GM19043 (cell line): ENCODE measurements at regions not wholly inside any gene's neighbourhood (a gene's known extent, or its start where the extent isn't known, plus 50 kb on each side); places are given as distances from the start of the nearest gene placed in this dataset.

Experiments used
- ATAC-seq: cut with Tn5 transposase; IDR thresholded peaks from one replicate; pipeline ENCODE4 v1.9.1; 2021; ENCODE audit warnings: low read depth; ENCODE audit not compliant: unreplicated experiment

GRCh38 chr6:14784596-14785492 lies 461.0 kb upstream of the JARID2 start:
- no peak for ATAC-seq

DNA sequence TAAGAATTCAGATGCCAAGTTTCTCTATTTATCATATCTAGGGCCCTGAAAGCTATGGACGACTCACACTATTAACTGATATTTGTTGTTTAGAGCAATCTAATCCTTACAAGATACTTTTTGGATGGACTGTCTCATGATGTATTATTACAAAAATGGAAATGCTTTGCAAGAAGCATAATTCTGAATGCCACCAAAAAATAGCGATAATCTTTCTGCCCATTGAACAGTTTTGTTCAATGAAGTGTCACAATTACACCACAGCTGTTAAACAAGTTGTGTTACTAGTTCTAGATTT lies 460.4 kb upstream of the JARID2 start:
- ATAC-seq: no peak

- no peak for ATAC-seq
Observed at GRCh38 chr6:14786008-14786407, 459.9 kb upstream of the JARID2 start.

- no peak for ATAC-seq
Observed at GRCh38 chr6:14786455-14786854, 459.4 kb upstream of the JARID2 start.

DNA sequence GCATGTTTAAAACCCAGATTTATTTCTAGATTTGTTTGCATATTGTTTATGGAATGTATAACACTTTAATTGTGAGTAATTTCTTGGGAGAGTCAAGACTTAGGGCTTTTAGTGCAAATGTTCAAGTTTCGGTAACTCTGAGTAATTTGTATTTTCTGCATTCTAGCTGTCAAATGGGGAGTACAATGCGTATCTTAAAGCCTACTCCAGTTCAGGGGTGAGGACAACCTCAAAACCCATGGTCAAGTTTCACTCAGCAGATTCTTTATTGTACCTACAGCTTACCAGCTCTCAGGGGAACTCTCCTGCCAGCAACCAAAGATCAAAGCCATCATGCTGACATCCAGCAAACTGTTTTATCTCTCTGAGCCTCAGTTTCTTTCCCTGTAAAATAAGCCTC lies 458.6 kb upstream of the JARID2 start:
- ATAC-seq: no peak

DNA sequence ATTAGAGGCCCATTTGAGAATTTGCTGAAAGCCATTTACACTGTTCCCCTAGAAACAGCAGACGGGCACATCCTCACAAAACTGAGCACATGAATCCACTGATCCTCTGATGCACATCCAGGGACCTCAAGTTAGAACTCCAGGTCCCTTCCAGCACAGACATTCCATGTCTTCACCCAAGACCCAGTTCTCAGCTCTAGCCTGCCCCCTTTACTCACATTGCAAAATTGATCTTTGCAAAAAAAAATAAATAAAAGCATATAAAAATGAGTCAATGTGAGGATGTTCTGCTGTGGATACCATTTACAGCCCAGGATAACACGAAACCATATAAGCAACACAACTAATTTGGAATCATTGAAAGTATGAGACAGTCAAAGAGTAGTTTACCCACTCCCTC lies 458.2 kb upstream of the JARID2 start:
- ATAC-seq: no peak

GRCh38 chr6:14789996-14790395 lies 455.9 kb upstream of the JARID2 start:
- ATAC-seq: no peak

DNA sequence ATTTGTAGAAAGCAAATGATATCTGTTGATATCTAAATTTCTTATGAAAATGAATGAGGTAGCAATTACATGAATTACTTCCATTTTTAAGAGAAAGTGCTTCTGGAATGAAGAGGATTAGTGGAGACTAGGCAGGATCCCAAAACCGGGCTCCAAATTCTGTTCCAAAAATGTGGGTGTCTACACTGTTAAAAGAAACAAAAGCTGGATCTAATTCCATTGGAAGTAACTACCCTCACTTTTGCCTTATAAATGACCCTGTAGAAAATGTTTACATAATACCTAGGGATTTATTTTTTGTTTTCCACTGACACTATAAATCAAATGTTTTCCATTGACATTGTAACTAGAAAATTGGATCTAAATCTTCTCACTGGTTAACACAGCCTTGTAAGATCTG lies 454.9 kb upstream of the JARID2 start:
- ATAC-seq: no peak

DNA sequence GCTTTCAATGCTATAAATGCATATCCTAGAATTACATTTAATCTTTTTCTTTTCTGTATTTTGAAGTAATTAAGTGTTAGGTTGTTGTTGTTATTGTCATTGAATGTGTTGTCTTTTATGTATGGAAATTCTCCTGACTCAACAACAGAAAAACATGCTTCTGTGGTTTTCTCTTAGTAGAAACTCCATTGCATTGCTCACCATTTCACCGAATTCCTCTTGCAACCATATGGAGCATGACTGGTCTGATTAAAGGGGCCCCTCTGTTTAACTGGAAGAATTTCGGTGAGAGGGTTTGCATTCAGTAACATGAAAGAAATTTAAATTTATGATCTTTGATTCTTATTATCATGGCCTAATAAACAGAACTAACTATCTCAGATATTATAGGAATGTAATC lies 454.3 kb upstream of the JARID2 start:
- no peak for ATAC-seq

GRCh38 chr6:14792118-14792955 lies 453.5 kb upstream of the JARID2 start:
- no peak for ATAC-seq

DNA sequence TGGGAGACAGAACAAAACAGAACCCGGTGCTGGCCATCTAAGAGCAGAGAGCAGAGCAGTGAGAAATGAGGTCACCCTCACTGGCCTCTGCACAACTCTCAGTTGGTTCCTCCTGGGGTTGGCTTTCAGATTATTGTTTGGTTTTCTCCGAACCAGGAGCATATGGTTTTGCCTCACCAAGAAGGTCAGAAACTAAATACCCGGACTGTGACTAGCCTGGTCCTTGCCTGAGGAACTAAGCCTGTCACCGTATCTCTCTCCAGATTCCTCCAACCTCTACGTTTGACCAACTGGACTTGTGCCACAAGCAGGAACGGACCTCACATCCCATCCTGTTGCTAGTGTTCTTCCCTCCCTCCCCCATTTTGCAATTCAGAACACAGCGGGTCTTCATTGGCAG lies 450.4 kb upstream of the JARID2 start:
- ATAC-seq: no peak

- no peak for ATAC-seq
Observed at GRCh38 chr6:14796974-14797762, 448.7 kb upstream of the JARID2 start.

DNA sequence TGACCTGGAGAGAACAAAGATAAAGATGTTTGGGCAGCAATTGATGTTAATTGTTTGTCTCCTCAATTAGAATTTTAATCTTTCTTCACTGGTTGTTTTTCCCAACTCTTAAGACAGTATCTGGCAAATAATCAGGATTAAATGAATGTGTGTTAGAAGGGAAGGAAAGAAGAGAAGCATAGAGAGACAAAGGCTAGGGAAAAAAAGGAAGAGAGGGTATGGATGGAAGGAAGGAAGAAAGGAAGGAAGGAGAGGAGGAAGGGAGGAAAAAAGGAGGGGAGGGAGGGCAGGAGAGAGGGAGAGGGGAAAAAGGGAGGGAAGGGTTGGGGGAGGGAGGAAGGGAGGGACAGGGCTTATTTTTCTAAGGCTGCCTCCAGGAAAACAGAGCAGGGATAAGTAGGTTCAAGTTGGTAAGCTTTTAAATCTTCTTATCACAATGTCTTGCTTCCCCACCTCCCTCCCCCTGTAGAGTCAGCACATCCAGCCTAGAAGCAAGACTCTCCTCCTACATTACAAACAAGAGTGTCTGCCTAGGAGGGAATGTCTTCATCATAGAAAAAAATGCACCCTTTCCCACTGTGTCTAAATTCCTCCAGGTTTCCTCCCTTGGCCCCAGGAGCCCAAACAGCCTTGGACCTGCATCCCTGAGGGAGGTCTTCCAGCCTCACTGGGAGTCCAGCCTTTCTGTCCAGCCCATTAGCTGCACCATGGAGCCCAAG lies 447.8 kb upstream of the JARID2 start:
- ATAC-seq: no peak

- ATAC-seq: no peak
Observed at GRCh38 chr6:14798594-14798982, 447.3 kb upstream of the JARID2 start.

- no peak for ATAC-seq
Observed at GRCh38 chr6:14798996-14799588, 446.8 kb upstream of the JARID2 start.

GRCh38 chr6:14799928-14800327 lies 445.9 kb upstream of the JARID2 start:
- ATAC-seq: no peak

DNA sequence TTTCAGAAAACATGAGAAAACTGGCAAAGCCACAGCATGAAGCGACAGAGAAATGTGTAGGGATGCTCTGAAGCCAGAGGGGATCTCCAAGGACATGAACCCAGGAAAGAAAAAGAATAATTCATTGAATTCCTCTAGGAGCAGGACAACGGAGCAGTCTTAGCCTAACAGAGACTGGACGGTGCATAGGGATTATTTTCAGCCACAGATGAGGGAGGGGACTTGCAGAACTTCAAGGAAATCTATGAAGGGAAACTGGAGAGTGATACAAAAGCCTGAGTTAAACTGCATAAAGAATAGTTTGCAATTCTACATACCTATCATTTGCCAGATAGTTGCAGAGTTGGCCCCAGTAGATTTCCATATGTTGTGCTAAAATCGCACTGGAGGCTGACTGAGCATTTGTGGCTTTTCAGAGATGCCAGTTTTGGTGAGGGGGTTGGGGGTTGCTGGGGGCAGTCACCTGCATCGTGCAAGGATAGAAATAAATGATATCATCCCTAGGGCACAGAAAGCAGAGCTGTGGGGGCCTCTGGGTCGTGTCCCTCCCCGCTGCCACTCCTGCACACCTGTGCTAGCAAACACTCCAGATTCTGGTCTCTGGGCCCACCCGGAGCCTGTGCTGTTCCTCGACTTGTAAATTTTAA lies 443.2 kb upstream of the JARID2 start:
- no peak for ATAC-seq

DNA sequence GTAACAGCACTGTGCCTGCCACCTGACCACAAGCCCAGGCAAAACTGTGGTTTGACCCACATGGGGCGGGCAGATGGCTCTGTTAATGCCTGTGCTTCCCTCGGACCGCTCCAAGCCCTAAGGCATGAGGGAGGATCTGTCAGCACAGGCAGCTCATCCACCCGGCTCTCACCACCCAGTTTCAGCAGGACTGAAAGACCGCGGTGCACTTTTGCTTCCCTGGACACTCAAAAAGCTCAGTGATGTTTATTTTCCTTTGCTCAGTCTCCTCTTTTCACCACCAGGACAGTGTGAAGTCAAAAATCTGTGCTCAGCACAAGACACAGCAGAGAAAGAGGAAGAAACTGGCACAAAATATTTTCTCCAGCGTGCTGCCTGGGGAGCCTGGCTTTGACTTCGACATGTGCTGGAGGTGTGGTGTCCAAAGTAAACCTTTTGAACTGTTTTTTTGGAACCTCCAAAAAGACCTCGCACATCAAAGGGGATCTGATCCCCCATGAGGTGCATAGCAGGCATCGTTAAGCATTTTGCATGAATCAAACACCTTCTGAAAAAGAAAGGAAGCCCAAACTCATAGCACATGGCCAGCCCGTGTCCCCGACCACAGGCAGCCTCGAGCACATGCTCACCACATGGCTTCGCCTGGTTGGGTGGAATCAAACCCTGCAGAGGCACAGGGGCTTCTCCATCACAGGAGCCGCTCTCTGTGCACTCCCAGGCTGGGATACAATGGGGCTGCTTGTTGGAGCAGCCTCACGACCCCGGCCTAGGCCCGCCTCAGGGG lies 441.7 kb upstream of the JARID2 start:
- no peak for ATAC-seq

- no peak for ATAC-seq
Observed at GRCh38 chr6:14804785-14805210, 441.1 kb upstream of the JARID2 start.
